Panc1 (cell line): ENCODE measurements at regions not wholly inside any gene's neighbourhood (a gene's known extent, or its start where the extent isn't known, plus 50 kb on each side); places are given as distances from the start of the nearest gene placed in this dataset.

ENCODE experiments used
- ATAC-seq: fragments of 200-7000 bp; cut with Tn5 transposase; 2 replicates; pipeline ENCODE4 v1.9.1; 2020; ENCODE audit warnings: mild to moderate bottlenecking, moderate library complexity
- BruUV-seq: library from RNA; stranded (reverse); fragments of 400-500 nt; replicated peaks from 2 replicates; lab custom pipeline; 2021; lab: Mats Ljungman, UMichigan
- CTCF ChIA-PET: fragments of 300-600 bp; sonication (Branson Sonifier 250); formaldehyde crosslinking; loops from one replicate; lab custom pipeline; 2022; ENCODE audit warnings: antibody characterized with exemption; lab: Charles Lee
- POLR2A ChIA-PET: fragments of 300-600 bp; sonication (Branson Sonifier 250); formaldehyde crosslinking; loops from one replicate; lab custom pipeline; 2022; ENCODE audit warnings: antibody characterized with exemption; lab: Charles Lee
- DNase-seq: peaks from one replicate; pipeline ENCODE4 v3.0.0-alpha.2; 2010; ENCODE audit warnings: low read depth, low spot score
- H3K27ac ChIP-seq: 2 replicates; pipeline ENCODE4 v1.5.1; 2011; ENCODE audit warnings: mild to moderate bottlenecking, low read length, inconsistent platforms
- H3K27me3 ChIP-seq: fragments of 200-500 bp; sonication (Bioruptor generic); 2 replicates; pipeline ENCODE4 v1.6.0; 2014; ENCODE audit warnings: low read length, inconsistent platforms; ENCODE audit not compliant: control insufficient read depth, insufficient read depth
- H3K36me3 ChIP-seq: fragments of 200-500 bp; sonication (Bioruptor generic); 2 replicates; pipeline ENCODE4 v1.5.1; 2014; ENCODE audit warnings: inconsistent platforms, mild to moderate bottlenecking, low read length, moderate library complexity; ENCODE audit not compliant: control insufficient read depth, insufficient read depth
- H3K4me1 ChIP-seq: 2 replicates; pipeline ENCODE4 v1.5.1; 2011; ENCODE audit warnings: inconsistent platforms, mild to moderate bottlenecking, low read length, moderate library complexity; ENCODE audit not compliant: control insufficient read depth, insufficient read depth
- H3K4me3 ChIP-seq, 2 experiments: 2 replicates each; pipeline ENCODE4 v1.5.1; 2011 to 2012; ENCODE audit warnings: low read depth in 2 of 2, low read length in 2 of 2, mild to moderate bottlenecking in 2 of 2, inconsistent platforms in 1 of 2, moderate library complexity in 1 of 2
- H3K9me3 ChIP-seq: fragments of 200-500 bp; sonication (Bioruptor generic); 2 replicates; pipeline ENCODE4 v1.5.1; 2014; ENCODE audit warnings: low read depth, mild to moderate bottlenecking, inconsistent platforms, low read length, moderate library complexity; ENCODE audit not compliant: control insufficient read depth, insufficient read depth
- POLR2AphosphoS5 ChIP-seq: IDR thresholded peaks from 2 replicates; pipeline ENCODE4 v1.6.1; 2012; ENCODE audit warnings: mild to moderate bottlenecking, low read depth, low read length, moderate library complexity
- SIN3A ChIP-seq: IDR thresholded peaks from 2 replicates; pipeline ENCODE4 v1.6.1; 2012; ENCODE audit warnings: low read depth, mild to moderate bottlenecking, low read length, moderate library complexity, borderline replicate concordance; ENCODE audit not compliant: insufficient read depth
- TCF7L2 ChIP-seq: IDR thresholded peaks from 2 replicates; pipeline ENCODE4 v1.6.1; 2011; ENCODE audit warnings: mild to moderate bottlenecking, low read depth, low read length, inconsistent platforms
- in situ Hi-C: cut with HindIII; loops from 2 replicates; pipeline ENCODE4 v1.10.0; 2016; ENCODE audit warnings: low sequenced_read_pairs, low pct_unique_long_range_greater_than_20kb
- intact Hi-C: fragments of 100-400 bp; cut with micrococcal nuclease; formaldehyde crosslinking; loops from one replicate; pipeline ENCODE4 v1.10.0; 2022; ENCODE audit not compliant: unreplicated experiment
- TF ChIP-seq, protein P1 (sequence below), 2 experiments: IDR thresholded peaks; 2 replicates each; pipeline ENCODE4 v1.6.1; 2011 to 2012; ENCODE audit warnings: low read depth in 2 of 2, control low read depth in 1 of 2, low read length in 1 of 2, mild to moderate bottlenecking in 1 of 2, moderate library complexity in 1 of 2; ENCODE audit not compliant: insufficient read depth in 1 of 2
- TF ChIP-seq, protein P2 (sequence below): fragments of 450-650 bp; IDR thresholded peaks from 2 replicates; pipeline ENCODE4 v1.5.1; 2017; ENCODE audit warnings: mild to moderate bottlenecking

DNA sequence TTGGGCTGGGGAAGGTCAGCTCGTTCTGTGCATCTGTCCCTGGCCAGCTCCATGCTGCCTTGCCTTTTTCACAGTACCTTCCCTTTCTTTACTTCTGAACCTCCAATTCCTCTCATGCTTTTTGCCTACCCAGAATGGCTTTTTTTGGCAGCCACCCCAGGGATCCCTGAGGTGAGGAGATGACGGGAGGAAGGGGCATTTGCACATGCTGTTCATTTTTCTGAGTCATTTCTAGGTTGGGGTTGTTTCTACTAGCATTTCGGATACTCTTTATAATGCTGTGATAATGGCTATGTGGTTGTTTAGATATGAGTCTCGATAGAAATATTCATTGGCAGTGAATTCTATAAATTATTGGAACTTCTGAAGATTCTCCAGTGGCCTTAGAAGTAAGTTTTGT lies 415.1 kb upstream of the FZD8 start:
- intact Hi-C loops = no loop called here
- ChIA-PET CTCF (no interaction called here), POLR2A (no interaction called here)
- no TSS peak for BruUV-seq
- H3K4me3 ChIP-seq = no peak overlapping the region
- no peaks in the 10 kb centered on the region for H3K27me3 ChIP-seq
- no peak for TF ChIP-seq TCF7L2
- TF ChIP-seq POLR2AphosphoS5 = no peak
- TF ChIP-seq, protein P1, sequence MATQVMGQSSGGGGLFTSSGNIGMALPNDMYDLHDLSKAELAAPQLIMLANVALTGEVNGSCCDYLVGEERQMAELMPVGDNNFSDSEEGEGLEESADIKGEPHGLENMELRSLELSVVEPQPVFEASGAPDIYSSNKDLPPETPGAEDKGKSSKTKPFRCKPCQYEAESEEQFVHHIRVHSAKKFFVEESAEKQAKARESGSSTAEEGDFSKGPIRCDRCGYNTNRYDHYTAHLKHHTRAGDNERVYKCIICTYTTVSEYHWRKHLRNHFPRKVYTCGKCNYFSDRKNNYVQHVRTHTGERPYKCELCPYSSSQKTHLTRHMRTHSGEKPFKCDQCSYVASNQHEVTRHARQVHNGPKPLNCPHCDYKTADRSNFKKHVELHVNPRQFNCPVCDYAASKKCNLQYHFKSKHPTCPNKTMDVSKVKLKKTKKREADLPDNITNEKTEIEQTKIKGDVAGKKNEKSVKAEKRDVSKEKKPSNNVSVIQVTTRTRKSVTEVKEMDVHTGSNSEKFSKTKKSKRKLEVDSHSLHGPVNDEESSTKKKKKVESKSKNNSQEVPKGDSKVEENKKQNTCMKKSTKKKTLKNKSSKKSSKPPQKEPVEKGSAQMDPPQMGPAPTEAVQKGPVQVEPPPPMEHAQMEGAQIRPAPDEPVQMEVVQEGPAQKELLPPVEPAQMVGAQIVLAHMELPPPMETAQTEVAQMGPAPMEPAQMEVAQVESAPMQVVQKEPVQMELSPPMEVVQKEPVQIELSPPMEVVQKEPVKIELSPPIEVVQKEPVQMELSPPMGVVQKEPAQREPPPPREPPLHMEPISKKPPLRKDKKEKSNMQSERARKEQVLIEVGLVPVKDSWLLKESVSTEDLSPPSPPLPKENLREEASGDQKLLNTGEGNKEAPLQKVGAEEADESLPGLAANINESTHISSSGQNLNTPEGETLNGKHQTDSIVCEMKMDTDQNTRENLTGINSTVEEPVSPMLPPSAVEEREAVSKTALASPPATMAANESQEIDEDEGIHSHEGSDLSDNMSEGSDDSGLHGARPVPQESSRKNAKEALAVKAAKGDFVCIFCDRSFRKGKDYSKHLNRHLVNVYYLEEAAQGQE (IDR thresholded peaks at IDR 0.05; ENCODE audit: insufficient read depth in 1 of 2, low read depth in 2 of 2, low read length in 1 of 2) = no peak
- no peak for TF ChIP-seq SIN3A
- TF ChIP-seq, protein P2, sequence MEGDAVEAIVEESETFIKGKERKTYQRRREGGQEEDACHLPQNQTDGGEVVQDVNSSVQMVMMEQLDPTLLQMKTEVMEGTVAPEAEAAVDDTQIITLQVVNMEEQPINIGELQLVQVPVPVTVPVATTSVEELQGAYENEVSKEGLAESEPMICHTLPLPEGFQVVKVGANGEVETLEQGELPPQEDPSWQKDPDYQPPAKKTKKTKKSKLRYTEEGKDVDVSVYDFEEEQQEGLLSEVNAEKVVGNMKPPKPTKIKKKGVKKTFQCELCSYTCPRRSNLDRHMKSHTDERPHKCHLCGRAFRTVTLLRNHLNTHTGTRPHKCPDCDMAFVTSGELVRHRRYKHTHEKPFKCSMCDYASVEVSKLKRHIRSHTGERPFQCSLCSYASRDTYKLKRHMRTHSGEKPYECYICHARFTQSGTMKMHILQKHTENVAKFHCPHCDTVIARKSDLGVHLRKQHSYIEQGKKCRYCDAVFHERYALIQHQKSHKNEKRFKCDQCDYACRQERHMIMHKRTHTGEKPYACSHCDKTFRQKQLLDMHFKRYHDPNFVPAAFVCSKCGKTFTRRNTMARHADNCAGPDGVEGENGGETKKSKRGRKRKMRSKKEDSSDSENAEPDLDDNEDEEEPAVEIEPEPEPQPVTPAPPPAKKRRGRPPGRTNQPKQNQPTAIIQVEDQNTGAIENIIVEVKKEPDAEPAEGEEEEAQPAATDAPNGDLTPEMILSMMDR = no peak
- no peaks in the 10 kb centered on the region for H3K4me1 ChIP-seq
- in situ Hi-C loops = no loop called here
- H3K36me3 ChIP-seq = no peaks in the 10 kb centered on the region
- H3K27ac ChIP-seq = no peak overlapping the region
- ATAC-seq = no peak
- DNase-seq = no peak
- H3K9me3 ChIP-seq = no peaks in the 10 kb centered on the region

DNA sequence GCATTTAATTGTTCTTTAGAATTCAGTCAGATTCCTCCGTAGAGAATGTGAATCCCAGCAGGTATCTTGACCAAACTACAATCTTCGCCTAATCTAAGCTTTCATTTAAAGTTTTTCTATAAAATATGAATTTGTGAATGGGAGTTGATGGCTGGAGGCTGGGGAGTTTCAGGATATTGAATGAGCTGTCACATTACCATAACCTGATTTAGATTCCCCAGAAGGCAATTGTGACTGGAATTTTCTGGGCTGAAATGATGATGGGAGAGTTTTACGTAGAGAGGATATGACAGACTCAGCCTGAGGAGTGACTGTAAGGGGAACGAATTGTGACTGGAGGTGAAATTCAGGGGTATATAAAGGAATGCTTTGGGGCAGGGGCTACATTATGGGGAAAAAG lies 411.7 kb upstream of the FZD8 start:
- no peaks in the 10 kb centered on the region for H3K27me3 ChIP-seq
- no TSS peak for BruUV-seq
- in situ Hi-C loops = no loop called here
- no peaks in the 10 kb centered on the region for H3K36me3 ChIP-seq
- H3K9me3 ChIP-seq = no peaks in the 10 kb centered on the region
- intact Hi-C loops = no loop called here
- no peak for DNase-seq
- TF ChIP-seq, protein P1 (IDR thresholded peaks at IDR 0.05; ENCODE audit: insufficient read depth in 1 of 2, low read depth in 2 of 2, low read length in 1 of 2) = no peak
- TF ChIP-seq TCF7L2 (no peak), SIN3A (no peak), POLR2AphosphoS5 (no peak)
- TF ChIP-seq, protein P2 = no peak
- H3K4me1 ChIP-seq = no peaks in the 10 kb centered on the region
- POLR2A ChIA-PET = no interaction called here
- H3K27ac ChIP-seq = no peak overlapping the region
- H3K4me3 ChIP-seq = no peak overlapping the region
- CTCF ChIA-PET = no interaction called here
- no peak for ATAC-seq
